ENCODE measurements at regions not wholly inside any gene's neighbourhood (a gene's known extent, or its start where the extent isn't known, plus 50 kb on each side); places are given as distances from the start of the nearest gene placed in this dataset.

GRCh38 chr11:134501406-134502152, 89.5 kb upstream of the B3GAT1 start:
- Histone ChIP-seq H3K36me3 (no peaks in the 10 kb centered on the region), H3K4me1 (no peaks in the 10 kb centered on the region), H3K9me3 (no peaks in the 10 kb centered on the region), H3K27me3 (peaks cover 0 to 57% (median 3%) of the 10 kb centered on the region in 9 donors), H3K4me3 (no peak overlapping the region), H3K27ac (no peak overlapping the region)
- DNase-seq (no peak), ATAC-seq (no peak)
- 72 to 78% (median 74%) methylated on average over 15 to 16 of the region's 16 CpGs for WGBS, 4 donors
- TF ChIP-seq POLR2A (IDR thresholded peaks at IDR 0.05) (no peak), CTCF (IDR thresholded peaks at IDR 0.05) (no peak)
- intact Hi-C loops (cut with DNase I): no loop called here

GRCh38 chr11:134500621-134501020, 88.6 kb upstream of the B3GAT1 start:
- no peaks in the 10 kb centered on the region for H3K9me3 ChIP-seq
- no peaks in the 10 kb centered on the region for H3K4me1 ChIP-seq
- 77 to 83% (median 81%) methylated on average over 8 of the region's 8 CpGs for WGBS, 4 donors
- no peak for ATAC-seq
- no peaks in the 10 kb centered on the region for H3K36me3 ChIP-seq
- intact Hi-C loops (cut with DNase I): no loop called here
- H3K27me3 ChIP-seq: peaks cover 0 to 57% (median 3%) of the 10 kb centered on the region in 9 donors
- H3K27ac ChIP-seq: no peak overlapping the region
- TF ChIP-seq POLR2A (IDR thresholded peaks at IDR 0.05) (no peak), CTCF (IDR thresholded peaks at IDR 0.05) (no peak)
- H3K4me3 ChIP-seq: no peak overlapping the region
- no peak for DNase-seq

GRCh38 chr11:134499990-134500389, 87.9 kb upstream of the B3GAT1 start:
- no peaks in the 10 kb centered on the region for H3K36me3 ChIP-seq
- H3K27me3 ChIP-seq: peaks cover 0 to 57% (median 3%) of the 10 kb centered on the region in 9 donors
- TF ChIP-seq CTCF (IDR thresholded peaks at IDR 0.05): no peak
- no peak for TF ChIP-seq POLR2A (IDR thresholded peaks at IDR 0.05)
- H3K9me3 ChIP-seq: peaks cover 0 to 6% (median 0%) of the 10 kb centered on the region in 12 donors
- H3K4me1 ChIP-seq: no peaks in the 10 kb centered on the region
- intact Hi-C loops (cut with DNase I): no loop called here
- ATAC-seq (peak in 1 of 4 donors; percentile 18), DNase-seq (no peak)
- WGBS, 4 donors: 57 to 77% (median 71%) methylated on average over 7 to 8 of the region's 8 CpGs
- no peak overlapping the region for H3K4me3 ChIP-seq
- H3K27ac ChIP-seq: no peak overlapping the region

GRCh38 chr11:134498326-134499139, 86.5 kb upstream of the B3GAT1 start:
- H3K27ac ChIP-seq: no peak overlapping the region
- H3K36me3 ChIP-seq: no peaks in the 10 kb centered on the region
- no peak overlapping the region for H3K4me3 ChIP-seq
- intact Hi-C loops (cut with DNase I): no loop called here
- ATAC-seq (peak in 3 of 4 donors; percentile 41 to 56 (median 48)), DNase-seq (no peak)
- H3K27me3 ChIP-seq: peaks cover 0 to 46% (median 3%) of the 10 kb centered on the region in 9 donors
- peaks cover 0 to 16% (median 0%) of the 10 kb centered on the region in 12 donors for H3K9me3 ChIP-seq
- TF ChIP-seq CTCF (IDR thresholded peaks at IDR 0.05): no peak
- no peak for TF ChIP-seq POLR2A (IDR thresholded peaks at IDR 0.05)
- 84 to 95% (median 87%) methylated on average over 10 to 19 of the region's 19 CpGs for WGBS, 4 donors
- no peaks in the 10 kb centered on the region for H3K4me1 ChIP-seq

Data from heart left ventricle (tissue), 16 donors.